ENCODE measurements at regions not wholly inside any gene's neighbourhood (a gene's known extent, or its start where the extent isn't known, plus 50 kb on each side); places are given as distances from the start of the nearest gene placed in this dataset.

DNA sequence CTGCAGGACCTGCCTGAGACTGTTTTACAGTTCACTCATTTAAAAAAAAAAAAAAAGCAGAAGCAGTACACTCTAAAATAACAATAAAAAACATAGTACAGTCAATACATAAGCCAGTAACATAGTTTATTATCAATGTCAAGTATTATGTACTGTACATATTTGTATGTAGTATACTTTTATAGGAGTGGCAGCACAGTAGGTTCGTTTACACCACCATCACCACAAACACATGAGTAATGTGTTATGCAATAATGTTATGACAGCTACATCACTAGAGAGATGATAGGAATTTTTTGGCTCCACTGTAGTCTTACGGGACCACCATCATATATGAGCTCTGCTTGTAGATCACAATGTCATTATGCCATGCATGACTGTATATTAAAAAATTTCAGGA lies 462.8 kb downstream of the ISL1 start:
- Histone ChIP-seq H3K9me3 (ENCODE audit: control insufficient read depth, low read length) (no peaks in the 10 kb centered on the region), H3K27me3 (replicated peaks; ENCODE audit: control insufficient read depth, insufficient read depth, low read length) (no peaks in the 10 kb centered on the region), H3K4me1 (ENCODE audit: control insufficient read depth, insufficient read depth, low read length) (no peaks in the 10 kb centered on the region), H3K36me3 (ENCODE audit: control insufficient read depth, insufficient read depth, low read length, severe bottlenecking) (no peaks in the 10 kb centered on the region), H3K4me3 (ENCODE audit: low read length) (no peak overlapping the region), H3K9ac (ENCODE audit: low read length) (no peak overlapping the region)
- no peak for DNase-seq (ENCODE audit: low read depth)

DNA sequence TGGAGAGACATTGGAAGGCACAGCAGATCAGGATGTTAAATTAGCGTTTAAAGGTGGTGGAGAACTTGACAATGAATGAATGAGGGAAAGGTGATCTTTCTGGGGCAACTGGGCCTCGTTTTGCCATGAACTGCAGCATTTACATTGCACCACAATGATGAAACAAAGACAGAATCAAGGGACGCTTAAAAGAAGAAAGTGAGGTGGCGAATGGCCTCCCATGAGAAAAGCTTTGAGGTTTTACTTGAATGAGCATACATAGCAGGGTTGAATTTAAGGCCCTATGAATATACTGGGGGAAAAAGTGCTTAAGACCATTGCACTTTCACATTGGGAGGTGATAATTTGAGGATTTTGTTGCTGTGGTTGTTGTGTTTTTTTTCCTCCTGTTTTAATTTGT lies 476.4 kb downstream of the ISL1 start:
- no peaks in the 10 kb centered on the region for H3K4me1 ChIP-seq (ENCODE audit: control insufficient read depth, insufficient read depth, low read length)
- H3K27me3 ChIP-seq (replicated peaks; ENCODE audit: control insufficient read depth, insufficient read depth, low read length) = no peaks in the 10 kb centered on the region
- no peak for DNase-seq (ENCODE audit: low read depth)
- no peak overlapping the region for H3K4me3 ChIP-seq (ENCODE audit: low read length)
- H3K36me3 ChIP-seq (ENCODE audit: control insufficient read depth, insufficient read depth, low read length, severe bottlenecking) = no peaks in the 10 kb centered on the region
- no peaks in the 10 kb centered on the region for H3K9me3 ChIP-seq (ENCODE audit: control insufficient read depth, low read length)
- H3K9ac ChIP-seq (ENCODE audit: low read length) = no peak overlapping the region

DNA sequence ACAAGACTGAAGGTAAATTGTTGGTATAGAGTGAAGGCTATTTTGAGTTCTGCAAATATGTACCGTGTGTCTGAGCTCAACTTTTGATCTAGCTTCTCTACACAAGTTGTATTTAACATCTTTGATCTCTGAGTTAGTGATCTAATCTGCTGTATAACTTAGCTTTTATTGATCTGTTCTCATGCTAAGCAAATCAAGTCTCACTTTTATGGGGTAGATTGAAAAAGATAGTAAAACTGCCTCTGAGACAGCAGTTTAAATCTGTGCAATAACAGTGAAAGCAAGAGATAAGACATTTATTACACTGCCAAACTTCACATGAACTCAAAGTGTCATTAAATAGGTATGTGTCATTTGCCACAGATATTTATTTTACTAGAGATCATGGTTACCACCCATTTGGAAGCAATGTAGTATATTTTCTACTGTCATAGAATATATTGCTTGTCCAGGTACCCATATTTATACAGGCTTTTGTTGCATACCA lies 477.3 kb downstream of the ISL1 start:
- no peak for DNase-seq (ENCODE audit: low read depth)
- Histone ChIP-seq H3K27me3 (replicated peaks; ENCODE audit: control insufficient read depth, insufficient read depth, low read length) (no peaks in the 10 kb centered on the region), H3K9ac (ENCODE audit: low read length) (no peak overlapping the region), H3K9me3 (ENCODE audit: control insufficient read depth, low read length) (no peaks in the 10 kb centered on the region), H3K36me3 (ENCODE audit: control insufficient read depth, insufficient read depth, low read length, severe bottlenecking) (no peaks in the 10 kb centered on the region), H3K4me1 (ENCODE audit: control insufficient read depth, insufficient read depth, low read length) (no peaks in the 10 kb centered on the region), H3K4me3 (ENCODE audit: low read length) (no peak overlapping the region)

DNA sequence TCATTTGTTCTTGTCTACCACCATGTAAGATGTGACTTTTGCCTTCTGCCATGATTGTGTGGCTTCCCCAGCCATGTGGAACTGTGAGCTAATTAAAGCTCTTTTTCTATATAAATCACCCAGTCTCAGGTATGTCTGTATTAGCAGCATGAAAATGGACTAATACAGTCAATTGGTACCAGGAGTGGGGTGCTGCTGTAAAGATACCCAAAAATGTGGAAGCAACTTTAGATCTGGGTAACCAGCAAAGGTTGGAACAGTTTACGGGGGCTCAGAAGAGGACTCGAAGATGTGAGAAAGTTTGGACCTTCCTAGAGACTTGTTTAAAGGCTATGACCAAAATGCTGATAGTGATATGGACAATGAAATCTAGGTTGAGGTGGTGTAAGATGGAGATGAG lies 488.9 kb downstream of the ISL1 start:
- H3K9me3 ChIP-seq (ENCODE audit: control insufficient read depth, low read length) = peaks cover 28% of the 10 kb centered on the region
- no peak overlapping the region for H3K4me3 ChIP-seq (ENCODE audit: low read length)
- no peak overlapping the region for H3K9ac ChIP-seq (ENCODE audit: low read length)
- no peaks in the 10 kb centered on the region for H3K4me1 ChIP-seq (ENCODE audit: control insufficient read depth, insufficient read depth, low read length)
- no peaks in the 10 kb centered on the region for H3K27me3 ChIP-seq (replicated peaks; ENCODE audit: control insufficient read depth, insufficient read depth, low read length)
- H3K36me3 ChIP-seq (ENCODE audit: control insufficient read depth, insufficient read depth, low read length, severe bottlenecking) = no peaks in the 10 kb centered on the region
- no peak for DNase-seq (ENCODE audit: low read depth)

DNA sequence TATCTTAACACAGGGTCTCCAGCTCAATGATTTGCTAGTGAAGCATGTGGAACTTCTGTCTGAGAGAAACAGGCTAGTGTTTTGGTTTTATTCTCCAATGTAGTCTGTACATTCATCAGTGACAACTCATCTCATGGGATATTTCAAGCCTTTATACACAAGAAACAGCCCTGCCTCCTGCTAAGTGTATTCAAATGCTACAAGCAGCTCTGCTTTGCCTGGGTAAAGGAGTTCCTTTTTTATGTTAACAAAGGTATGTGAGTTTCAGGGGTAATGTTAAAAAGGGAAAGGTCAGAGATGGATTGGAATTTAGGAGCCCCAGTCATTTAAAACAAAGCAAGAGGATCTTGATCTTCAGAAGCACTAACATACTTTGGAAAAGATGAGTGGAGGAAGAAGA lies 498.7 kb downstream of the ISL1 start:
- peaks cover 1% of the 10 kb centered on the region for H3K9me3 ChIP-seq (ENCODE audit: control insufficient read depth, low read length)
- H3K27me3 ChIP-seq (replicated peaks; ENCODE audit: control insufficient read depth, insufficient read depth, low read length) = no peaks in the 10 kb centered on the region
- DNase-seq (ENCODE audit: low read depth) = no peak

DNA sequence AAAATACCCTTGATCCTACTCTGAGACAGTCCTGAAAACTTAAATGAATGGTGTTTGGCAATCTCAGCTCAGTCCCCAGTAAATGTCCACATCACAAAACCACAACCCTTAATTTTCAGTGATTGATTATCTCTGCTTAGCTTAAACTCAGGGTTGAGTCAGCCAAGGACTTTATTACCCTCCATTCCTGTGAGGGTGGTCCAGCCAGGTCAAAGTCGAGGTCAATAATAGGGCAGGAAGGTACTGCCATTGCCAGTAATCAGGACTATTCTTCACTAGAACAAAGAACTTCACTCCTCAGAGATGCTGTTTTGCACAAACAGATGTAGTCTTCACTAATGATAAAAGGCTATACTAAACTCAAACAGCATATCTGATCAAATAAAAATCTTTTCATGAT lies 499.4 kb downstream of the ISL1 start:
- Histone ChIP-seq H3K4me3 (ENCODE audit: low read length) (no peak overlapping the region), H3K4me1 (ENCODE audit: control insufficient read depth, insufficient read depth, low read length) (no peaks in the 10 kb centered on the region), H3K9ac (ENCODE audit: low read length) (no peak overlapping the region), H3K27me3 (replicated peaks; ENCODE audit: control insufficient read depth, insufficient read depth, low read length) (no peaks in the 10 kb centered on the region), H3K9me3 (ENCODE audit: control insufficient read depth, low read length) (no peaks in the 10 kb centered on the region), H3K36me3 (ENCODE audit: control insufficient read depth, insufficient read depth, low read length, severe bottlenecking) (no peaks in the 10 kb centered on the region)
- no peak for DNase-seq (ENCODE audit: low read depth)

More for the DNA sequence above, 498.7 kb downstream of the ISL1 start:
- H3K9ac ChIP-seq (ENCODE audit: low read length) = no peak overlapping the region
- H3K36me3 ChIP-seq (ENCODE audit: control insufficient read depth, insufficient read depth, low read length, severe bottlenecking) = no peaks in the 10 kb centered on the region
- no peaks in the 10 kb centered on the region for H3K4me1 ChIP-seq (ENCODE audit: control insufficient read depth, insufficient read depth, low read length)
- H3K4me3 ChIP-seq (ENCODE audit: low read length) = no peak overlapping the region

DNA sequence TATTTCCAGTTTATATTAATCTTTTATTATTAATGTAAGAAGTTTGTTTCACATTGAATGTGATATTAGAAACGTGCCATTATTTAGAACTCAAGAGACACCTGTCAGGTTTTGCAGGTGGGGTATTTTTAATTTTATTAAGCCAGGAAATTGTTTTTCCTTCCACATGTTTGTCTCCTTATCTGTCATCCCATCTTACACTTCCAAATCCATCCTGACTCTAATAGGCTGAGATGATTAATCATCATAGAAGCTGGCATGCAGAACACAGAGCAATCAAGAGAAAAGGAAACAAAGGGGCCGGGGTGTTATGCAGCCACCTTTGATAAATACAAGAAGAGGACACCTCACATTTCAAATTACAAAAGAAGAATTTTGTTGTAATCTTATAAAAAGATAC lies 506.5 kb downstream of the ISL1 start:
- DNase-seq (ENCODE audit: low read depth) = no peak
- no peaks in the 10 kb centered on the region for H3K27me3 ChIP-seq (replicated peaks; ENCODE audit: control insufficient read depth, insufficient read depth, low read length)
- H3K9me3 ChIP-seq (ENCODE audit: control insufficient read depth, low read length) = no peaks in the 10 kb centered on the region
- no peak overlapping the region for H3K9ac ChIP-seq (ENCODE audit: low read length)
- H3K36me3 ChIP-seq (ENCODE audit: control insufficient read depth, insufficient read depth, low read length, severe bottlenecking) = no peaks in the 10 kb centered on the region
- H3K4me1 ChIP-seq (ENCODE audit: control insufficient read depth, insufficient read depth, low read length) = no peaks in the 10 kb centered on the region
- no peak overlapping the region for H3K4me3 ChIP-seq (ENCODE audit: low read length)

DNA sequence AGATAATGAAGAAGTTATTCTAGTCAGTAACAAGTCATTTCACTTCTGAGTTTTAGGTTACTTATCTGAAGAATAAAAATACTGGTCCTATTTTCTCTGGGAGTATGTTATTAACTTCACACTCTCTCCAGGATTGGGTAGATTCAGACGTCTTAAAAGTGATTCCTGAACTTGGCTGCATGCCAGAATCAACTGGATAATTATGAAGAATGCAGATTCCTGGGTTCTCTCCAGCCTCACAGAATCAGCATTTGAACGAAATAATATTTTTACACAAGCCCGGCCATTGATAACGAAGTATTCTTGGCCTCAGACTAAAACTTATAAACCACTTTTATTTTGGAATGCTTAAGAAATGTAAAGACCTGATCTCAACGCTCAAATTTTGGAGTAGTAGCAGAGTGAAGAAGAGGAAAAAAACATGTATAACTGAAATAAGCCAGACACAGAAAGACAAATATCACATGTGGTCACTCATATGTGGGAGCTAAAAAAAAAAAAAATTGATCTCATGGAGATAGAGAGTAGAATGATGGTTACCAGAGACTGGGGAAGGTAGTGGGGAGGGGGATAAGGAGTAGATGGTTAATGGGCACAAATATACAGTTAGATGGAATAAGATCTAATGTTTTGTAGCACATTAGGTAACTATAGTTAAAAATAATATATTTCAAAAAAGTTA lies 507.3 kb downstream of the ISL1 start:
- Histone ChIP-seq H3K4me3 (ENCODE audit: low read length) (no peak overlapping the region), H3K9me3 (ENCODE audit: control insufficient read depth, low read length) (no peaks in the 10 kb centered on the region), H3K4me1 (ENCODE audit: control insufficient read depth, insufficient read depth, low read length) (no peaks in the 10 kb centered on the region), H3K36me3 (ENCODE audit: control insufficient read depth, insufficient read depth, low read length, severe bottlenecking) (no peaks in the 10 kb centered on the region), H3K27me3 (replicated peaks; ENCODE audit: control insufficient read depth, insufficient read depth, low read length) (no peaks in the 10 kb centered on the region), H3K9ac (ENCODE audit: low read length) (no peak overlapping the region)
- DNase-seq (ENCODE audit: low read depth) = no peak

DNA sequence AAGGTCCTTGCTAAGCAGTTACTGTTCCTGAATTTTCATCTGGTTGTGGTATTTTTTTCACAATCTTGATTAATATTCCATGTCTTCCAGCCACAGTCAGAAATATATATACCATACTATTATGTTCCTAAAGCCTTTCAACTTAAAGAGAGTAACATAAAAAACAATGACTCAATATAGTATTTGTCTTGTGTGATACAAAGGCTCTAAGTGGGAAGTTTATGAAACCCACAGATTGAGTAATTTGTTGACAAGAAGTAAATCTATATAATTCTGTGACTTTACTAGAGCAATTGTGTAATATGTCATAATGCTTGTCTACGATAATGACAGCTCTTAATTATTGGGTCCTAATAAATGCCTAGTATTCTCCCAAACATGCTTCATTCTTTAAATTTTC lies 509.4 kb downstream of the ISL1 start:
- H3K9ac ChIP-seq (ENCODE audit: low read length) = no peak overlapping the region
- H3K36me3 ChIP-seq (ENCODE audit: control insufficient read depth, insufficient read depth, low read length, severe bottlenecking) = no peaks in the 10 kb centered on the region
- DNase-seq (ENCODE audit: low read depth) = no peak
- no peaks in the 10 kb centered on the region for H3K27me3 ChIP-seq (replicated peaks; ENCODE audit: control insufficient read depth, insufficient read depth, low read length)
- H3K4me3 ChIP-seq (ENCODE audit: low read length) = no peak overlapping the region
- no peaks in the 10 kb centered on the region for H3K9me3 ChIP-seq (ENCODE audit: control insufficient read depth, low read length)
- H3K4me1 ChIP-seq (ENCODE audit: control insufficient read depth, insufficient read depth, low read length) = no peaks in the 10 kb centered on the region

DNA sequence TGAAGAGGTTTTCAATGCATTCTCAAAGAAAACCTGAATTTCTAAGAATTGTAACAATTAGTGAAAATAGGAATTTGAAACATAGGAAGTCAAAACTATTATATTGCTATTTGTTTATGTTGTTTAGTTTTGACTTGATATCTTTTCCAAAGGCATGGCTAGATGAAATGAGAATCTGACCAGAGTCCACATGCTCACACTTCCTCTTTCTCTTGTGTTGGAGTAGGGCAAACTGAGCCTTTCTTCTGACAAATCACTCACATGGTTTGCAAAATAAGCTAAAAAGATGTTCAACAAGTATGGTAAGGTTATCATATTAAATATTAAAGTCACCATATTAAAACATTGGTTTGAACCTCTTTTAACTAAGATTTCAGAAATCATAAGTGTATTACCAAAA lies 512.6 kb downstream of the ISL1 start:
- no peaks in the 10 kb centered on the region for H3K4me1 ChIP-seq (ENCODE audit: control insufficient read depth, insufficient read depth, low read length)
- H3K4me3 ChIP-seq (ENCODE audit: low read length) = no peak overlapping the region
- H3K9me3 ChIP-seq (ENCODE audit: control insufficient read depth, low read length) = no peaks in the 10 kb centered on the region
- H3K9ac ChIP-seq (ENCODE audit: low read length) = no peak overlapping the region
- H3K27me3 ChIP-seq (replicated peaks; ENCODE audit: control insufficient read depth, insufficient read depth, low read length) = no peaks in the 10 kb centered on the region
- H3K36me3 ChIP-seq (ENCODE audit: control insufficient read depth, insufficient read depth, low read length, severe bottlenecking) = no peaks in the 10 kb centered on the region
- DNase-seq (ENCODE audit: low read depth) = no peak

DNA sequence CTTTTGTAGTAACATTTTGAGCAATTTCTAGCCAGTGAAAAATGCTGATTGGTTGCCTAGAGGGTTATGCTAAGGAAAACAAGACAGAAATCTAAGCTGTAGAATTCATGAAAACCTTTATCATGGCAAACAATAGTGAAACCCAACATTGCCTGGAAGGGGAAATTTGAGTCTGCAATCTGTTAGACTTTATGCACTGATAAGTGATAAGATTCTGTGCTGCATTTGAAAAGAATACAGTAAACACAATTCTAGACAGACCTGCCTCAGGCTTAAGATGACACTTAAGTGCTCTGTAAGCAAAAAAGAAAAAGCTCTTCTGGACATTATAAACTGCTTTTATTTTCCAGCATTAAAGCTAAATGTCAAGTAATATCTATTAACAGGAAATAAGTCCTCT lies 519.3 kb downstream of the ISL1 start:
- no peak for DNase-seq (ENCODE audit: low read depth)
- no peaks in the 10 kb centered on the region for H3K27me3 ChIP-seq (replicated peaks; ENCODE audit: control insufficient read depth, insufficient read depth, low read length)

DNA sequence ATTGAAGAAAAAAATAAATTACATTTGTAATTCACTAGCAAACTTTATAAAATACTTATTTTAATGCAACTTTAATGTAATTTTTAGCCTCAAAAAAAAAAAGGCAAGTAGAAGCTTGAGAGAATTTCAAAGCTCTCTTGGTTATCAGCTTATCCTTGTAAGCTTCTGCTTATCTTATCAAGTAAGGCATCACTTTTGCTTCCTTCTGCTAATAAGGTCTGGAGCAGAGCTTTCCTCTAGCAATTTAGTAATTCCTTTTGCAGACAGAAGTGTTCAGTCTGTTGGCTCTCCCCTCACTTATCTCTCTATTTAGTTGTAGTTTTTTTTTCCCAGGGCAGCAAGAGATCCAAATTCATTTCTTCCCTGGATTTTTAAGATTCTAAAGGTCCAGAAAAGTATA lies 525.0 kb downstream of the ISL1 start:
- Histone ChIP-seq H3K27me3 (replicated peaks; ENCODE audit: control insufficient read depth, insufficient read depth, low read length) (no peaks in the 10 kb centered on the region), H3K36me3 (ENCODE audit: control insufficient read depth, insufficient read depth, low read length, severe bottlenecking) (no peaks in the 10 kb centered on the region), H3K4me1 (ENCODE audit: control insufficient read depth, insufficient read depth, low read length) (no peaks in the 10 kb centered on the region), H3K9ac (ENCODE audit: low read length) (no peak overlapping the region), H3K9me3 (ENCODE audit: control insufficient read depth, low read length) (no peaks in the 10 kb centered on the region), H3K4me3 (ENCODE audit: low read length) (no peak overlapping the region)
- DNase-seq (ENCODE audit: low read depth) = no peak

More for the DNA sequence above, 519.3 kb downstream of the ISL1 start:
- H3K4me3 ChIP-seq (ENCODE audit: low read length) = no peak overlapping the region
- no peaks in the 10 kb centered on the region for H3K36me3 ChIP-seq (ENCODE audit: control insufficient read depth, insufficient read depth, low read length, severe bottlenecking)
- H3K4me1 ChIP-seq (ENCODE audit: control insufficient read depth, insufficient read depth, low read length) = no peaks in the 10 kb centered on the region
- no peak overlapping the region for H3K9ac ChIP-seq (ENCODE audit: low read length)
- no peaks in the 10 kb centered on the region for H3K9me3 ChIP-seq (ENCODE audit: control insufficient read depth, low read length)

Measured in adipocyte (in vitro differentiated cells).